ENCODE measurements at regions not wholly inside any gene's neighbourhood (a gene's known extent, or its start where the extent isn't known, plus 50 kb on each side); places are given as distances from the start of the nearest gene placed in this dataset.

- TF ChIP-seq CTCF (IDR thresholded peaks at IDR 0.05; ENCODE audit: low read depth, low read length): no peak
- TF ChIP-seq MAX (IDR thresholded peaks at IDR 0.05; ENCODE audit: low read depth, low read length): no peak
- TF ChIP-seq POLR2A (IDR thresholded peaks at IDR 0.05; ENCODE audit: extremely low read depth, insufficient read length): no peak
- no peak for TF ChIP-seq MYC (IDR thresholded peaks at IDR 0.05; ENCODE audit: low read depth, low read length)
These were observed 293.3 kb downstream of the DLEU7 start for GRCh38 chr13:50550151-50550550.
